DND-41 (cell line): ENCODE measurements at regions not wholly inside any gene's neighbourhood (a gene's known extent, or its start where the extent isn't known, plus 50 kb on each side); places are given as distances from the start of the nearest gene placed in this dataset.

ENCODE experiments used
- ATAC-seq: fragments of 200-7000 bp; cut with Tn5 transposase; 3 replicates; pipeline ENCODE4 v1.9.1; 2021; ENCODE audit warnings: low read depth; ENCODE audit not compliant: insufficient read depth
- DNase-seq: peaks from one replicate; pipeline ENCODE4 v3.0.0-alpha.2; 2020
- H2AFZ ChIP-seq: 2 replicates; pipeline ENCODE4 v1.6.0; 2012; ENCODE audit warnings: low read depth, low read length
- H3K27ac ChIP-seq: 2 replicates; pipeline ENCODE4 v1.5.1; 2012; ENCODE audit warnings: low read length, inconsistent platforms
- H3K27me3 ChIP-seq: fragments of 200-600 bp; sonication (generic); 2 replicates; pipeline ENCODE4 v1.6.0; 2012; ENCODE audit warnings: low read length, mild to moderate bottlenecking, inconsistent platforms; ENCODE audit not compliant: insufficient read depth, poor library complexity
- H3K36me3 ChIP-seq: 2 replicates; pipeline ENCODE4 v1.5.1; 2012; ENCODE audit warnings: low read length, inconsistent platforms; ENCODE audit not compliant: insufficient read depth
- H3K4me1 ChIP-seq: 2 replicates; pipeline ENCODE4 v1.5.1; 2012; ENCODE audit warnings: mild to moderate bottlenecking, low read length; ENCODE audit not compliant: insufficient read depth
- H3K4me2 ChIP-seq: 2 replicates; pipeline ENCODE4 v1.6.0; 2012; ENCODE audit warnings: mild to moderate bottlenecking, moderate library complexity, low read length, inconsistent platforms; ENCODE audit not compliant: insufficient read depth
- H3K4me3 ChIP-seq, 2 experiments: fragments of 200-600 bp in 1 of 2; shearing (Covaris generic) in 1 of 2; 2 replicates each; pipeline ENCODE4 v1.5.1; 2012 to 2016; ENCODE audit warnings: inconsistent platforms in 2 of 2, low read length in 2 of 2, mild to moderate bottlenecking in 2 of 2, low read depth in 1 of 2, moderate library complexity in 1 of 2
- H3K79me2 ChIP-seq: 2 replicates; pipeline ENCODE4 v1.6.0; 2012; ENCODE audit warnings: low read length, inconsistent platforms; ENCODE audit not compliant: insufficient read depth
- H3K9ac ChIP-seq: 2 replicates; pipeline ENCODE4 v1.6.0; 2012; ENCODE audit warnings: low read depth, mild to moderate bottlenecking, inconsistent platforms, low read length, moderate library complexity
- H3K9me3 ChIP-seq: 2 replicates; pipeline ENCODE4 v1.5.1; 2012; ENCODE audit warnings: low read length, moderate library complexity, mild to moderate bottlenecking, inconsistent platforms; ENCODE audit not compliant: insufficient read depth, severe bottlenecking
- H4K20me1 ChIP-seq: 2 replicates; pipeline ENCODE4 v1.6.0; 2012; ENCODE audit warnings: low read length; ENCODE audit not compliant: insufficient read depth
- EZH2 ChIP-seq: IDR thresholded peaks from 3 replicates; pipeline ENCODE4 v1.6.1; 2012; ENCODE audit warnings: borderline replicate concordance, low read depth, mild to moderate bottlenecking, moderate library complexity, low read length, inconsistent platforms; ENCODE audit not compliant: severe bottlenecking
- TF ChIP-seq, protein P1 (sequence below): IDR thresholded peaks from 2 replicates; pipeline ENCODE4 v1.5.1; 2012; ENCODE audit warnings: borderline replicate concordance, low read length, moderate library complexity, mild to moderate bottlenecking; ENCODE audit not compliant: poor library complexity, severe bottlenecking; ENCODE audit errors: extremely low read depth

DNA sequence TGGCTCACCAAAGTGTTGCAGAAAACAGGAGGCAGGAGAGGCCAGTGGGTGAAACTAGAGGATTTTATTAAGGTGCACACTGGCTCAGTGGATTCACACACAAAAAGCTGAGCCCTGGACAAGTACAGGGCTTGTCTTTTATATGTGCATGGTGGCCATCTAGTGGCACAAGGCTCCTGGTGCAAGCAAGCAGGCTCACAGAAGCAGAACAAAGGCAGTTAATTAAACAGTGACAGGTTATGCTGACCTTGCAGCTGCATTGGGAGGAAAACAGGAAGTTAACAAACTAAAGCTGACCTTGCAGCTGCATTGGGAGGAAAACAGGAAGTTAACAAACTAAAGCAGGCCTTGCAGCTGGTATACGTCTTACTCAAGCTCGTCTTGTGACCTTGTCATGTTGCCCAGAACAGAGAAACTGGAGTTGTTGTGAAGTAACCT is 65.3 kb upstream of the ZNF681 start:
- Histone ChIP-seq H3K36me3 (0 out of 2 replicates have a peak, but pooled peaks cover 3% of the 10 kb centered on the region), H3K27me3 (no peaks in the 10 kb centered on the region), H3K9me3 (peaks cover 46% of the 10 kb centered on the region), H3K4me3 (peak overlapping the region in 1 of 2 experiments; percentile 6; a peak in 1 of 4 replicates), H4K20me1 (no peaks in the 10 kb centered on the region), H3K4me2 (no peak overlapping the region), H3K9ac (no peak overlapping the region), H2AFZ (no peak overlapping the region), H3K27ac (0 out of 2 replicates have a peak overlapping the region, but pooled peaks have one; percentile 13), H3K4me1 (no peaks in the 10 kb centered on the region), H3K79me2 (no peaks in the 10 kb centered on the region)
- peak; percentile 76 for ATAC-seq
- peak; percentile 61 for DNase-seq
- TF ChIP-seq, protein P1, sequence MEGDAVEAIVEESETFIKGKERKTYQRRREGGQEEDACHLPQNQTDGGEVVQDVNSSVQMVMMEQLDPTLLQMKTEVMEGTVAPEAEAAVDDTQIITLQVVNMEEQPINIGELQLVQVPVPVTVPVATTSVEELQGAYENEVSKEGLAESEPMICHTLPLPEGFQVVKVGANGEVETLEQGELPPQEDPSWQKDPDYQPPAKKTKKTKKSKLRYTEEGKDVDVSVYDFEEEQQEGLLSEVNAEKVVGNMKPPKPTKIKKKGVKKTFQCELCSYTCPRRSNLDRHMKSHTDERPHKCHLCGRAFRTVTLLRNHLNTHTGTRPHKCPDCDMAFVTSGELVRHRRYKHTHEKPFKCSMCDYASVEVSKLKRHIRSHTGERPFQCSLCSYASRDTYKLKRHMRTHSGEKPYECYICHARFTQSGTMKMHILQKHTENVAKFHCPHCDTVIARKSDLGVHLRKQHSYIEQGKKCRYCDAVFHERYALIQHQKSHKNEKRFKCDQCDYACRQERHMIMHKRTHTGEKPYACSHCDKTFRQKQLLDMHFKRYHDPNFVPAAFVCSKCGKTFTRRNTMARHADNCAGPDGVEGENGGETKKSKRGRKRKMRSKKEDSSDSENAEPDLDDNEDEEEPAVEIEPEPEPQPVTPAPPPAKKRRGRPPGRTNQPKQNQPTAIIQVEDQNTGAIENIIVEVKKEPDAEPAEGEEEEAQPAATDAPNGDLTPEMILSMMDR: peak; percentile 67
- TF ChIP-seq EZH2: no peak

- H3K4me1 ChIP-seq: no peaks in the 10 kb centered on the region
- no peaks in the 10 kb centered on the region for H3K27me3 ChIP-seq
- no peak overlapping the region for H3K4me2 ChIP-seq
- 0 out of 2 replicates have a peak, but pooled peaks cover 3% of the 10 kb centered on the region for H3K36me3 ChIP-seq
- ATAC-seq (no peak), DNase-seq (no peak)
- H3K9ac ChIP-seq: no peak overlapping the region
- peaks cover 44% of the 10 kb centered on the region for H3K9me3 ChIP-seq
- no peak overlapping the region for H2AFZ ChIP-seq
- no peaks in the 10 kb centered on the region for H4K20me1 ChIP-seq
- H3K79me2 ChIP-seq: no peaks in the 10 kb centered on the region
- TF ChIP-seq EZH2: no peak
- TF ChIP-seq, protein P1: no peak
- H3K27ac ChIP-seq: no peak overlapping the region
- H3K4me3 ChIP-seq: no peak overlapping the region
These were observed 64.0 kb upstream of the ZNF681 start for GRCh38 chr19:23822735-23823134.

DNA sequence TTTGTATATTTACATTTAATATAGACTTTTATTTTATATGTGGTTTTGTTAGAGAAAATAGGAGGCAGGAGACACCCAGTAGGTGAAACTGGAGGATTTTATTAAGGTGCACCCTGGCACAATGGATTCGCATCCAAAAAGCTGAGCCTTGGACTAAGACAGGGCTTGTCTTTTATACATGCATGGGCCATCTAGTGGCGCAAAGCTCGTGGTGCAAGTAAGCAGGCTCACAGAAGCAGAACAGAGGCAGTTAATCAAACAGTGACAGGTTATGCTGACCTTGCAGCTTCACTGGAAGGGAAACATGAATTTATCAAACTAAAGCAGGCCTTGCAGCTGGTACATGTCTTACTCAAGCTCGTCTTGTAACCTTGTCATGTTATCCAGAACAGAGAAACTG is 58.8 kb upstream of the ZNF681 start:
- Histone ChIP-seq H3K4me3 (no peak overlapping the region), H3K27me3 (no peaks in the 10 kb centered on the region), H3K4me2 (no peak overlapping the region), H3K27ac (no peak overlapping the region), H3K9me3 (peaks cover 21% of the 10 kb centered on the region), H3K79me2 (no peaks in the 10 kb centered on the region), H3K4me1 (no peaks in the 10 kb centered on the region), H3K9ac (no peak overlapping the region), H2AFZ (no peak overlapping the region), H4K20me1 (no peaks in the 10 kb centered on the region), H3K36me3 (peaks cover 2% of the 10 kb centered on the region; the same call in 1 of the 2 replicates)
- DNase-seq (peak; percentile 40), ATAC-seq (peak; percentile 58)
- TF ChIP-seq, protein P1: peak; percentile 60
- no peak for TF ChIP-seq EZH2
